ENCODE measurements at regions not wholly inside any gene's neighbourhood (a gene's known extent, or its start where the extent isn't known, plus 50 kb on each side); places are given as distances from the start of the nearest gene placed in this dataset.

- DNase-seq (ENCODE audit: extremely low spot score): no peak
- ChIA-PET CTCF (no interaction called here), POLR2A (no interaction called here)
- TF ChIP-seq, protein P1, sequence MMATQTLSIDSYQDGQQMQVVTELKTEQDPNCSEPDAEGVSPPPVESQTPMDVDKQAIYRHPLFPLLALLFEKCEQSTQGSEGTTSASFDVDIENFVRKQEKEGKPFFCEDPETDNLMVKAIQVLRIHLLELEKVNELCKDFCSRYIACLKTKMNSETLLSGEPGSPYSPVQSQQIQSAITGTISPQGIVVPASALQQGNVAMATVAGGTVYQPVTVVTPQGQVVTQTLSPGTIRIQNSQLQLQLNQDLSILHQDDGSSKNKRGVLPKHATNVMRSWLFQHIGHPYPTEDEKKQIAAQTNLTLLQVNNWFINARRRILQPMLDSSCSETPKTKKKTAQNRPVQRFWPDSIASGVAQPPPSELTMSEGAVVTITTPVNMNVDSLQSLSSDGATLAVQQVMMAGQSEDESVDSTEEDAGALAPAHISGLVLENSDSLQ (IDR thresholded peaks at IDR 0.05): no peak
- TF ChIP-seq FOXK2 (IDR thresholded peaks at IDR 0.05) (no peak), CTBP1 (IDR thresholded peaks at IDR 0.05; ENCODE audit: borderline replicate concordance) (no peak), FOXA1 (IDR thresholded peaks at IDR 0.05) (no peak), SUZ12 (IDR thresholded peaks at IDR 0.05) (no peak), TARDBP (IDR thresholded peaks at IDR 0.05) (no peak), SP1 (IDR thresholded peaks at IDR 0.05) (no peak), NFRKB (IDR thresholded peaks at IDR 0.05) (no peak), FOXM1 (IDR thresholded peaks at IDR 0.05; ENCODE audit: borderline replicate concordance) (no peak), ARNT (IDR thresholded peaks at IDR 0.05) (no peak), HDGF (IDR thresholded peaks at IDR 0.05; ENCODE audit: borderline replicate concordance) (no peak), ZNF384 (IDR thresholded peaks at IDR 0.05) (no peak), ELF4 (IDR thresholded peaks at IDR 0.05) (no peak), LEF1 (IDR thresholded peaks at IDR 0.05; ENCODE audit: borderline replicate concordance) (no peak), BHLHE40 (IDR thresholded peaks at IDR 0.05; ENCODE audit: borderline replicate concordance) (no peak), L3MBTL2 (conservative IDR thresholded peaks at IDR 0.05) (no peak)
Observed at GRCh38 chr6:67680297-67680932, 954.7 kb upstream of the ADGRB3 start.

GRCh38 chr6:67679566-67680296, 955.4 kb upstream of the ADGRB3 start:
- no peak for TF ChIP-seq CTBP1 (IDR thresholded peaks at IDR 0.05; ENCODE audit: borderline replicate concordance)
- no peak for TF ChIP-seq FOXM1 (IDR thresholded peaks at IDR 0.05; ENCODE audit: borderline replicate concordance)
- TF ChIP-seq BHLHE40 (IDR thresholded peaks at IDR 0.05; ENCODE audit: borderline replicate concordance): no peak
- TF ChIP-seq HDGF (IDR thresholded peaks at IDR 0.05; ENCODE audit: borderline replicate concordance): no peak
- TF ChIP-seq ELF4 (IDR thresholded peaks at IDR 0.05): no peak
- TF ChIP-seq FOXA1 (IDR thresholded peaks at IDR 0.05): no peak
- TF ChIP-seq SP1 (IDR thresholded peaks at IDR 0.05): no peak
- TF ChIP-seq L3MBTL2 (conservative IDR thresholded peaks at IDR 0.05): no peak
- TF ChIP-seq LEF1 (IDR thresholded peaks at IDR 0.05; ENCODE audit: borderline replicate concordance): no peak
- TF ChIP-seq, protein P1 (IDR thresholded peaks at IDR 0.05): no peak
- no peak for TF ChIP-seq ARNT (IDR thresholded peaks at IDR 0.05)
- TF ChIP-seq ZNF384 (IDR thresholded peaks at IDR 0.05): no peak
- no peak for TF ChIP-seq NFRKB (IDR thresholded peaks at IDR 0.05)
- no peak for TF ChIP-seq FOXK2 (IDR thresholded peaks at IDR 0.05)
- TF ChIP-seq TARDBP (IDR thresholded peaks at IDR 0.05): no peak
- no peak for TF ChIP-seq SUZ12 (IDR thresholded peaks at IDR 0.05)
- POLR2A ChIA-PET: no interaction called here
- no peak for DNase-seq (ENCODE audit: extremely low spot score)
- CTCF ChIA-PET: no interaction called here

GRCh38 chr6:67676892-67677291, 958.2 kb upstream of the ADGRB3 start:
- ChIA-PET CTCF (no interaction called here), POLR2A (no interaction called here)
- TF ChIP-seq ARNT (IDR thresholded peaks at IDR 0.05): no peak
- no peak for TF ChIP-seq FOXK2 (IDR thresholded peaks at IDR 0.05)
- TF ChIP-seq LEF1 (IDR thresholded peaks at IDR 0.05; ENCODE audit: borderline replicate concordance): no peak
- no peak for TF ChIP-seq BHLHE40 (IDR thresholded peaks at IDR 0.05; ENCODE audit: borderline replicate concordance)
- no peak for TF ChIP-seq SUZ12 (IDR thresholded peaks at IDR 0.05)
- TF ChIP-seq SP1 (IDR thresholded peaks at IDR 0.05): no peak
- no peak for DNase-seq (ENCODE audit: extremely low spot score)

- CTCF ChIA-PET: no interaction called here
- POLR2A ChIA-PET: no interaction called here
- DNase-seq (ENCODE audit: extremely low spot score): no peak
- TF ChIP-seq NFRKB (IDR thresholded peaks at IDR 0.05) (no peak), FOXA1 (IDR thresholded peaks at IDR 0.05) (no peak), LEF1 (IDR thresholded peaks at IDR 0.05; ENCODE audit: borderline replicate concordance) (no peak), BHLHE40 (IDR thresholded peaks at IDR 0.05; ENCODE audit: borderline replicate concordance) (no peak), L3MBTL2 (conservative IDR thresholded peaks at IDR 0.05) (no peak), ELF4 (IDR thresholded peaks at IDR 0.05) (no peak)
Observed at GRCh38 chr6:67667637-67668422, 967.3 kb upstream of the ADGRB3 start.

DNA sequence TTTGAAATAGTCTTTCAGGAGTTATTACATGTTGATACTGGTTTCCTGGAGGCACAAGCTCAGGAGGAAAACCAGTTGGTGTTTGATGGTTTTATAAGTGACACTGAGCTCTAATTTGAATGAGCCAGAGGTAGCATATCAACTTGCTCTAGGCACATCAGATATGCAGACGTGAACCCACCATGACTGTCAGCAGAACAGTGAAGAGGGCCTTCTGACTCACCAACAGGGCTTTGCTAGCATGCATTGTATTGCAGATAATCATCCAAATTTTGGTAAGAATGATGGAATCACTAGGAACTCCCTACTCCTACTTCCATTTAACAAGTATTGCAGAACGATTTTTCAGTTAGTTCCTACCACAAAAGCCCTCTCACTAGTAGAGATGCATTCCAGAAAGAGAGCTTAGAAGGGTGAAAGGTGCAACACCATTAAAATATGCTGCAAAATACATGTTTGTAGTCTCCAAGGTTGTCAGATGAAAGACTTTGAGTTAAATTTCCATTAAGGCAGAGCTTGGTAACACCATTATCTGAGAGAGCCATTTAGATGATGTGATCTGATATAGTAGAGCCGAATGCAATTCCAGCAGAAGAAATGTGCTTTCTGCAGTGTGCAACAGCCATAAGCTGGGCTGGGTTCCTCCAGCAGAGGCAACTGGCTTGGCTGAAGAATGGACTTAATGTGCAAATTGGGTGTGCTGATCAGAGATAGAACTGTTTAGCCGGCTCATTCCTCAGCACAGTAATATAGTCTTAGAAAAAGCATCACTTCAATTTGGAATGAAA, 968.7 kb upstream of the ADGRB3 start:
- ChIA-PET CTCF (interaction anchor here (0.9 kb wide), 1 partner anchor 31 kb away, joined by 4 read pairs; no protein-coding TSS in a partner anchor), POLR2A (no interaction called here)
- DNase-seq (ENCODE audit: extremely low spot score): no peak
- TF ChIP-seq HDGF (IDR thresholded peaks at IDR 0.05; ENCODE audit: borderline replicate concordance) (no peak), SP1 (IDR thresholded peaks at IDR 0.05) (no peak), FOXK2 (IDR thresholded peaks at IDR 0.05) (no peak), BHLHE40 (IDR thresholded peaks at IDR 0.05; ENCODE audit: borderline replicate concordance) (no peak), ELF4 (IDR thresholded peaks at IDR 0.05) (no peak), NFRKB (IDR thresholded peaks at IDR 0.05) (no peak), CTBP1 (IDR thresholded peaks at IDR 0.05; ENCODE audit: borderline replicate concordance) (no peak), ARNT (IDR thresholded peaks at IDR 0.05) (no peak)
- TF ChIP-seq, protein P1 (IDR thresholded peaks at IDR 0.05): no peak
